Mucosa of stomach (tissue), 1 donor: ENCODE measurements at regions not wholly inside any gene's neighbourhood (a gene's known extent, or its start where the extent isn't known, plus 50 kb on each side); places are given as distances from the start of the nearest gene placed in this dataset.

Source experiments
- H3K27me3 ChIP-seq: one replicate; pipeline ENCODE4 v1.7.0; 2013; ENCODE audit warnings: mild to moderate bottlenecking, low read length; ENCODE audit not compliant: control insufficient read depth, insufficient read depth
- H3K36me3 ChIP-seq: one replicate; pipeline ENCODE4 v1.7.0; 2013; ENCODE audit warnings: low read length; ENCODE audit not compliant: control insufficient read depth, insufficient read depth
- H3K4me1 ChIP-seq: one replicate; pipeline ENCODE4 v1.7.0; 2013; ENCODE audit warnings: mild to moderate bottlenecking, low read length; ENCODE audit not compliant: control insufficient read depth, insufficient read depth
- H3K4me3 ChIP-seq: one replicate; pipeline ENCODE4 v1.7.0; 2013; ENCODE audit warnings: low read length
- H3K9ac ChIP-seq: one replicate; pipeline ENCODE4 v1.7.0; 2013; ENCODE audit warnings: mild to moderate bottlenecking, low read length, moderate library complexity
- H3K9me3 ChIP-seq: one replicate; pipeline ENCODE4 v1.7.0; 2013; ENCODE audit warnings: mild to moderate bottlenecking, low read length, moderate library complexity; ENCODE audit not compliant: control insufficient read depth
- donor health status: Pancreatic carcinoma.

DNA sequence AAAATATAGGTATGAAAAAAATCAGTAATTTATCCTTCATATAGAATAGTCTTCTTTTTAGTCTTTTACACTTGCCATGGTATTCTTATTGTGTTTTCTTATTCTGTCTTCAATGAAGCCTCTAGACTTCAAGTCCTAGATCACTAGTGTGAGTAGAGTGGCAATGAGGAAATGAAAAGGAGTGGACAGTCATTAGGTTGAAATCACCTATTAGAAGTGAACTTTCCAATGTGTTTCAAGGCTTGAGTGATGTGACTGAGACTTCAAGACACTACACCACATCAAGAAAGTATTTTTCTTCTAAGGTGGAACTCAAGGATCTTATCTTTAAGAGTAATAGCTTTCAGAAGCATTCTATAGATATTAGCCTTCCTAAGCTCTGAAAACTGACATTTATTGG lies 357.8 kb upstream of the MBL2 start:
- Histone ChIP-seq H3K9ac (no peak overlapping the region), H3K36me3 (no peaks in the 10 kb centered on the region), H3K27me3 (no peaks in the 10 kb centered on the region), H3K4me3 (no peak overlapping the region), H3K9me3 (no peaks in the 10 kb centered on the region), H3K4me1 (no peaks in the 10 kb centered on the region)

DNA sequence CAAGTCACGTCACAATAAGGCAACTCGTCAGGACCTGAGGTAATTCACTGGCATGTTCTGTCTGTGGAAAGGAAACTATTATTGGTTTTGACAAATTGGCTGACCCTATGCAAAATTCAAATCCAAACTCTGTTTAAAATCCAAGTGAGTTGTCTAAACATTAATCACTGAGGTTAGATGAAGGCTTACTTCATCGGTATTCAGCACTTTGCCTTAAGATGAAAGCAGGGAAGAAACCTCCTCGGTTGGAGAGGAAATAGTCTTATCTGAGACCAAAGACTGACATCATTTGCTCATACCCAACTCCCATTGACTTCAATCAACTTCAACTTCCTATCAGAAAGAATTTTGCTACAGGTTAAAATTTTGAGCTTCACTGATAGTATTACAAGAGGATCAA lies 355.1 kb upstream of the MBL2 start:
- no peaks in the 10 kb centered on the region for H3K27me3 ChIP-seq
- H3K4me1 ChIP-seq, result no peaks in the 10 kb centered on the region
- no peaks in the 10 kb centered on the region for H3K9me3 ChIP-seq
- H3K4me3 ChIP-seq, result no peak overlapping the region
- H3K36me3 ChIP-seq, result no peaks in the 10 kb centered on the region
- no peak overlapping the region for H3K9ac ChIP-seq

DNA sequence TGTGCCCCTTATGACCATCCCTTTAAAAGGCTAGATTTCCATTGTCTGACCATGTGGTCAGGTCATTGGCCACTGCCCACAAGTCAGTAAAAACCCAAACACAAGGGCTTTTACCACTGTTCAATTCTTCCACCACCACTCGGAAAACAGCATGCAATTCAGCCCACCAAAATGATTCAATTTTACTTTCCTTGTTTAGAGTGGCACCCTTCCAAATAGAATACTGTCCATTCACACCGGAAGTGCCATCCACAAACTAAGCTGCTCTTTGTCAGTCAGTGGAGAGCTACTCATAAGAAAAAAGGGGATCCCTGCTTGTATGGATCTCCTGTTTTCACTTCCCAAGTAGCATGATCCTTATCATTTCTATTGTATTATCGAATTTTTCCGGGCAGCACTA lies 350.7 kb upstream of the MBL2 start:
- Histone ChIP-seq H3K9me3 (no peaks in the 10 kb centered on the region), H3K27me3 (no peaks in the 10 kb centered on the region), H3K4me1 (no peaks in the 10 kb centered on the region), H3K9ac (no peak overlapping the region), H3K36me3 (no peaks in the 10 kb centered on the region), H3K4me3 (no peak overlapping the region)

DNA sequence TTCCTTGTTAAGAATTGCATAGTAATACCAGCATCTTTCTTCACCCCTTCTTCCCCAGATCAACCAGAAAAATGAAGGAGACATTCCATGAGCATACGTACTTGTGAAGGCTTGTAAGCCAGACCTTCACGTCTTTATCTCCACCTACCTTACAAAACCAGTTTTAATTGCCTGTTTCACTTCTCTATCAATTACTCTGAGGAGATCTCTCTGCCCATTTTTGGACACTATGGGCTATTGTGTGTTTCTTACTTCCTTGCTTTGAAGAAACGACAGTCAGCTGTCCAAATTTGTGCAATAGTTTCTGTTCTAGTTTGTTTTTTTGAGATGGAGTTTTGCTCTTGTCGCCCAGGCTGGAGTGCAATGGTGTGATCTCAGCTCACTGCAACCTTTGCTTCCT lies 349.7 kb upstream of the MBL2 start:
- no peaks in the 10 kb centered on the region for H3K4me1 ChIP-seq
- no peaks in the 10 kb centered on the region for H3K36me3 ChIP-seq
- no peaks in the 10 kb centered on the region for H3K27me3 ChIP-seq
- H3K9ac ChIP-seq, result no peak overlapping the region
- H3K4me3 ChIP-seq, result no peak overlapping the region
- H3K9me3 ChIP-seq, result no peaks in the 10 kb centered on the region

DNA sequence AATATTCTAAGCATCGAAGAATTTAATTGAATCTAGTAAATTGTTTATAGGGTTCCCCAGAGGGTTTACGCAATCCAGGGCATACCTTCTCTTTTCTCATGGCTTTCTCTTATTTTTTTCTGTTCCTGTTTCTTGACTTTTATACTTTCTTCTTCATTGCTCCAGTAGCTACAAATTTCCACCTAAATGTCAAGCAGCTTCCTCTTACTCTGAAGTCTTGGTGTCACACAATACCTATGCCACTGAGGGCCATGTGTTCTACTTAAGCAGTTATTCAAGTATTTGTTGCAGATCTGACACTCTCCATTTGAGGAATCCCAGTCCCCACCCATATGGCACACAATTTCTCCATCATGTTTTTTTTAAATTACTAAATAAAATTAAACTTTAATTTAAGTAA lies 343.1 kb upstream of the MBL2 start:
- no peaks in the 10 kb centered on the region for H3K36me3 ChIP-seq
- H3K4me3 ChIP-seq, result no peak overlapping the region
- no peak overlapping the region for H3K9ac ChIP-seq
- no peaks in the 10 kb centered on the region for H3K27me3 ChIP-seq
- H3K4me1 ChIP-seq, result no peaks in the 10 kb centered on the region
- H3K9me3 ChIP-seq, result peaks cover 5% of the 10 kb centered on the region

DNA sequence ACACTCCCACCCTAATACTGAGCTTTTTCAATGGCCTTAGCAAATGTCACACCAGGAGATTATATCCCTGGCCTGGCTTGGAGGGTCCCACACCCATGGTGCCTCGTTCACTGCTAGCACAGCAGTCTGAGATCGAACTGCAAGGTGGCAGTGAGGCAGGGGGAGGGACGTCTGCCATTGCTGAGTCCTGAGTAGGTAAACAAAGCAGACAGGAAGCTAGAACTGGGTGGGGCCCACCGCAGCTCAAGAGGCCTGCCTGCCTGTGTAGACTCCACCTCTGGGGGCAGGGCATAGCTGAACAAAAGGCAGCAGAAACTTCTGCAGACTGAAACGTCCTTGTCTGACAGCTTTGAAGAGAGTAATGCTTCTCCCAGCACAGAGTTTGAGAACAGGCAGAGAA lies 338.9 kb upstream of the MBL2 start:
- Histone ChIP-seq H3K4me3 (no peak overlapping the region), H3K9ac (no peak overlapping the region), H3K27me3 (no peaks in the 10 kb centered on the region)

DNA sequence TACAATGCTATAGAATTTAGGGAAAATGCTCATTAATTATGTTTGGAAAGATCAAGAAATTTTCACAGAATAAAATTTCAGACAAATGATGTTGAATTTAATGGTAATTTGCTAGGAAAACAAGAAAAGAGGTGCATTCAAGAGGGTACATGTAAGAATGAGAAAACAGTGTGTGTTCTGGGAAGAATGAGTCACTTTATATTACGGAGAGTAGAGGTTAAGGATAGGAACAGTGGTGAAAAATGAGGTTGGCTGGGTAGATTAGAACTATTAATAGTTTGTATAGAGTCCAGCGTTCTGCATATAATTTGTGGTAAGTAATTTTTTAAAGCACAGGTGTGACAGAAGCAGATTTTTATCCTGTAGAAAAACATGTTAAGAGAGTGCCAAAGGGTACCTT lies 336.7 kb upstream of the MBL2 start:
- peaks cover 5% of the 10 kb centered on the region for H3K9me3 ChIP-seq
- no peak overlapping the region for H3K4me3 ChIP-seq
- no peaks in the 10 kb centered on the region for H3K27me3 ChIP-seq
- H3K9ac ChIP-seq, result no peak overlapping the region
- H3K36me3 ChIP-seq, result no peaks in the 10 kb centered on the region
- no peaks in the 10 kb centered on the region for H3K4me1 ChIP-seq

More for the DNA sequence above, 338.9 kb upstream of the MBL2 start:
- no peaks in the 10 kb centered on the region for H3K36me3 ChIP-seq
- peaks cover 5% of the 10 kb centered on the region for H3K9me3 ChIP-seq
- no peaks in the 10 kb centered on the region for H3K4me1 ChIP-seq

DNA sequence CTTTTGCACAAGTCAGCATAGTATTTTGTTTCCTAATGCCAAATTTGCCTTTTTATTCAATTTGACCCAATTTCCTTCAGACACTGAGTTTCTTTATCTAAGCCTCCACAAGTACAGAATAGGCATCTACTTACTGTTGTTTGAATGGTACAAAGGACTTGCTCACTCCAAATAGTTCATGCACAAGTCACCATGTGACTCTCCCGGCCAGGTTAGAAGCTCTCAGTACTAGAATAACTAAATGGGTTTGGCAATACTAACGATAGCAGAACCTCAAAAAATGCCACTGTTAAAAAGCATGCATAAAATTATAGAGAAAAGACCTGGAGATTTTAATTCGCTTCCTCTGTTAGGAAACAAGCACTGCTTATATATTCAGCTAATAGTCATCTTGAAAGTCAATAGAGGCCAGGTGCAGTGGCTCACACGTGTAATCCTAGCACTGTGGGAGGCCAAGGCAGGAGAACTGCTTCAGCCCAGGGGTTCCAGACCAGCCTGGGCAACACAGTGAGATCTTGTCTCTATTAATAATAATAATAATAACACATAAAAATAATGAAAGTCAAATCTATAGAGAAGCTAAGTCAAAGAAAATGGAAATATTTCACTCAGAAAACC lies 335.8 kb upstream of the MBL2 start:
- H3K9me3 ChIP-seq, result peaks cover 5% of the 10 kb centered on the region

DNA sequence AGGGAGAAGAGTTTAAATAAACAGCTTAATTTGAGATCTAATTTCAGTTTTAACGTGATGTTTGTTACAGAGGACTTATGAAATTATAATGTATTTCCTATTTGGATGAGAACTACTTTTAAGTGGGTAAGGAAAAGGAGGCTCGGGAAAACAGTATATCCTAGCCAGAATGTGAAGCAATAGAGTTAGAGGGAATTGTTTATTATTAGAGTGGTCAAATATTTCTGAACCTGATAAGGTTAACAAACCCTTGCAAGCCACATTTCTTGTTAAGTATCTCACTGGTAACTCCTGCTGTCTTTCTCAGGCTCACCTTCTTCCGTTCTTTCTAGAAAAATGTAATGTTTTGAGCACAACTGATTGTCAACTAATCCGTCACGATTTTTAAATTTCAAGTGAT lies 335.1 kb upstream of the MBL2 start:
- Histone ChIP-seq H3K36me3 (no peaks in the 10 kb centered on the region), H3K4me3 (no peak overlapping the region), H3K4me1 (no peaks in the 10 kb centered on the region), H3K27me3 (no peaks in the 10 kb centered on the region), H3K9me3 (peaks cover 5% of the 10 kb centered on the region), H3K9ac (no peak overlapping the region)

More for the DNA sequence above, 335.8 kb upstream of the MBL2 start:
- Histone ChIP-seq H3K36me3 (no peaks in the 10 kb centered on the region), H3K27me3 (no peaks in the 10 kb centered on the region), H3K9ac (no peak overlapping the region), H3K4me1 (no peaks in the 10 kb centered on the region), H3K4me3 (no peak overlapping the region)

DNA sequence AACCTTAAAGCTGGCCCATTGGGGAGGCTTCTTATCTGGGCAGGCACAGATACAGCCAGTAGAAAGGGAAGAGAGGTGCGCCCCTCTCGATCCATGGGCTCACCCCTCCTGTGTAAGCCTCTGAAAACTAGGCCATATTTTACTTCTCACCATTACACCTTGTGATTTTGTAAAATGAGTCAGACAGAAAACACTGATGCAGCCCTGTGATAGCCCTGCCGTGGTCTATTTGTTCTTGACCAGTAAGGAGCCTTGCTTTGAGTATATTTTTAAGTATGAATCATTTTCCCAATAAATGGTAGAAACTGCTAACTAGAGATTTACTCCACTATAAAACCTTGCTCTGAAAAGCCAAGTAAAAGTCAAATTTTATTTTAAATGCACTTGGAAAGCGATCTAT lies 329.8 kb upstream of the MBL2 start:
- no peak overlapping the region for H3K4me3 ChIP-seq
- no peaks in the 10 kb centered on the region for H3K36me3 ChIP-seq
- H3K27me3 ChIP-seq, result no peaks in the 10 kb centered on the region
- H3K9ac ChIP-seq, result no peak overlapping the region
- H3K4me1 ChIP-seq, result no peaks in the 10 kb centered on the region
- no peaks in the 10 kb centered on the region for H3K9me3 ChIP-seq

DNA sequence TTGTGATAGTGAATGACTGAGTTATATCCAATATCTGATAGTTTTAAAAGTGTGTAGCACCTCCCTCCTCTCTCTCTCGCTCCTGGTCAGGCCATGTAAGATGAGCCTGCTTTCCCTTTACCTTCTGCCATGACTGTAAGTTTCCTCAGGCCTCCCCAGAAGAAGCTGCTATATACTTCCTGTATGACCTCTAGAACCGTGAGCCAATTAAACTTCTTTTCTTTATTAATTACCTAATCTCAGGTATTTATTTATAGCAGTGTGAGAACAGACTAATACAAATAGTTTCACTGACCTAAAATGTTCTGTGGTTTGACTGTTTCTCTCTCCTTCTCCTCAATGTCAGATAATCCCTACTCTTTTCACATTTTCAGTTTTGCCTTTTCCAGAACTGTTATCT lies 321.3 kb upstream of the MBL2 start:
- Histone ChIP-seq H3K27me3 (no peaks in the 10 kb centered on the region), H3K9me3 (no peaks in the 10 kb centered on the region), H3K4me1 (no peaks in the 10 kb centered on the region), H3K9ac (no peak overlapping the region), H3K36me3 (no peaks in the 10 kb centered on the region), H3K4me3 (no peak overlapping the region)

DNA sequence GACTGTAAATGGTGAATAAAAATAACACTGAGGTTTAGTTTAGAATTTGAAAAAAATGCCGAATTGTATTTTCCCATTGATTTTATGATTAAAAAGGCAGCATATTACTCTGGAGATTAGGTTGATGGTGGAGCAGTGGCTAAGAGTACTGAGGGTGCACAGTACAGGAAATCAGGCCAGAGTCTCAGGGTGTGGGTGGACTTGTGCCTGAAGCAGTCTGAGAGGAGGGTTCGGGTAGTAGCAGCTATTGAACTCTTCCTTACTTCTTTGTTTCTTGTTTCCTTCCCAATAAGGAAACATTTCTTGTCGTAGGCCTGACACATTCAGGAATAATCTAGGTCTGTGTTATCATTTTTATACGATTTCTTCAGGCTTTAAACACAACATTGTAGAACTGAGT lies 319.0 kb upstream of the MBL2 start:
- Histone ChIP-seq H3K9ac (no peak overlapping the region), H3K4me3 (no peak overlapping the region), H3K9me3 (no peaks in the 10 kb centered on the region), H3K27me3 (no peaks in the 10 kb centered on the region), H3K36me3 (no peaks in the 10 kb centered on the region), H3K4me1 (no peaks in the 10 kb centered on the region)

DNA sequence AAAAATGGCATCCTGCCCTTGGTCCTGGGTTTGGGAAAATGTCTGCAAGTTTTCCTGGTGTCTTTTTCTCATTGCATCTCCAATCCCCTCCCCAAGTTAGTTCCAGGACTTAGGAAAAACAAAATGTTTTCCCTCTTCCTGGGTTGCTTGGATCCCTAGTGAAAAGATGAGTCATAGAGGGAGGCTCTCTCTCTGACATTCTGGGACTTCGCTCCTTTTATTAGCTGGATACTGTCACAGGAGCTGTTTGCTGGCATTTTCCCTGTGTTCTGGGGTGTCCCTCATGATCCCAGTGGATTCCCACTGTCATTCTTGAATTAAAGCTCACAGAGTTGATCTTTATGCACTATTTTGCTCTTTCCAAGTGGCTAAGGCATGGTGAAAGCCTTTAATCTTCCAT lies 316.4 kb upstream of the MBL2 start:
- Histone ChIP-seq H3K9me3 (no peaks in the 10 kb centered on the region), H3K4me3 (no peak overlapping the region), H3K27me3 (no peaks in the 10 kb centered on the region), H3K36me3 (no peaks in the 10 kb centered on the region), H3K4me1 (no peaks in the 10 kb centered on the region), H3K9ac (no peak overlapping the region)
